NCI-H146 treated with DMSO at 0.1 percent for 48 hours (cell line): ENCODE measurements at regions not wholly inside any gene's neighbourhood (a gene's known extent, or its start where the extent isn't known, plus 50 kb on each side); places are given as distances from the start of the nearest gene placed in this dataset.
A peak's percentile ranks its signal among the peaks of the same experiment; 100 is the strongest.

Source experiments
- DNase-seq: peaks from one replicate; lab custom pipeline; 2025; ENCODE audit not compliant: unreplicated experiment; lab: John Stamatoyannopoulos, UW

DNA sequence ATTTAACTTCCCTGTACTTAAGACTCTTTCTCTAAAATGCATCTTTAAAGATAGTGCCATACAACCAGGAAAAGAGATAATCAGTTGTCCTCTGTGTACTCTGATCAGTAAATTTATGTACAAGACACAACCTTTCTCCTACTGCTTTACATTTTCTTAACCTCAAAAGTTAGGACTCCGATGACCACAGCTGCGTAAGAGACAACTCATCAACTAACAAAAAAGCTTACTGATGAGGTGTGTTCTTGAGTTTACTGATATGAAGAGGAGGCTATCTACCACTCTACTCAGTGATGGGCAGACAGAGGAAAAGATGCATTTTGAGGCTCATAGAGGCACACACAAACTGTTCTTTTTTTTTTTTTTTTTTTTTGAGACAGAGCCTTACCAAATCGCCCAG is 71.4 kb upstream of the HIF1A start:
- DNase-seq = no peak

DNA sequence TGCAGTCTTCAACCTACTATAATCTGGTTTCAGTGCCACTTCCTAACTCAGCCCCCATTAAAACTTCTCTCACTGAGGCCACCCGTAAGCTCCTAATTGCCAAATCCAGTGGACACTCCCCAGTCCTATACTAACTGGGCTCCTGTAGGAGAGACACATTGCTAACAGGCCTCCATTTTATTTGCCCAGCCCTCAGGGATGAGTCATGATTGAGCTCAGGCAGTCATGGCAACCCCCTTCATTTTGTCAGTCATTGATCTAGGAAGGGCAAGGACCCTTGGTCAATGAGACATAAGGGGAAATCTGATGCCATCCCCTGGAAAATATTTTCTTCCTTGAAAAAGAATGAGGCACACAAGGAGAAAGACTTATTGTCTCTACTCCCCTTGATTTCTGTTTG is 70.1 kb upstream of the HIF1A start:
- DNase-seq = no peak

DNA sequence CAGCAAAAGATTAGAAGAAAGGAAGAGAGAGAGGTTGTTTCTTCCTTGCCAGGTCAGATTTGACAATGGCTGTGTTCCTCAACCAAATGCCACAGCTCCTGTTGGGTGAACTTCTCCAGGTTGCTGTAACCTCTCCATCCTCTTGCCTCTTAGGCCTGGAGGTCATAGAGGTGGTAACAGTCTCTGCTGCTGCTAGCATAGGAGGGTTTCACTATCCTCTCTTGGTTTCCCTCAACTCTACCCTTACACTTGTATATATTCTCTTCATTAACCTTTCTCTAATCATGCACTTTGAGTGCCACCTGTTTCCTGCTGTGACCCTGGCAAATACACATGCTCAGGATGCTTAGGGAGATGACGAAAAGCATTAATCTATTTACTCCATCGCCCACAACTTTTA is 67.7 kb upstream of the HIF1A start:
- no peak for DNase-seq

DNA sequence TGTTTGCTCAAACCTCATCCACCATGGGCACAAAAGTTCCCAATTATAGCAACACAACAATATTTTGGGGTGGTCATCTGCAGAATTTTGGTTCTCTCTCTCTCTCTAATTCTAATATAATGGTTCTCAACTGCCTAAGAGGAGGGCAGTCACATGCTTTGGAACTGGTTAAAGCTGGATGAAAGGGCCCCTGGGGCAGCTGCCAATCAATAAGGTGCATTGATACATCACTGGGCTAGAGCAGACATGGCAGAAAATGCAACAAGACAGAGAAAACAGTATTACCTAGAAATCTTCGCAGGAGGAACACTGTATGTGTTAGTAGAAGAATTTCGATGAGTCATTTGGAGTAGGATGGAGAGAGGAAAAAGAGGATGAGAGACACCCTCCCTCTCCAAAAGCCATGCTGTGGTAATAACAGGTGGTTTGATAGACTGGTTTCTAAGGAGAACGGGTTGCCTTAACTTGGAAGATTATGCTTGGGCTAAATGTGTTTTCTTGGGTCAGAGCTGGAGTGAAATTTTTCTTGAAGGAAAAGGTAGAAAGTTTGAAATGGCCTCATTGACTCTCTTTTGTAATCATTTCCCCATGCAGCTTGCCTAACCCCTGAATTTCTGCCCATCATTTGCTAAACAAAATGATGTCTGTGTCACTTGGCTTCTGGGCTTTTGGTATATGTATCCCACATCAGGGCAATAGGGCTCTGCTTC is 67.1 kb upstream of the HIF1A start:
- no peak for DNase-seq

DNA sequence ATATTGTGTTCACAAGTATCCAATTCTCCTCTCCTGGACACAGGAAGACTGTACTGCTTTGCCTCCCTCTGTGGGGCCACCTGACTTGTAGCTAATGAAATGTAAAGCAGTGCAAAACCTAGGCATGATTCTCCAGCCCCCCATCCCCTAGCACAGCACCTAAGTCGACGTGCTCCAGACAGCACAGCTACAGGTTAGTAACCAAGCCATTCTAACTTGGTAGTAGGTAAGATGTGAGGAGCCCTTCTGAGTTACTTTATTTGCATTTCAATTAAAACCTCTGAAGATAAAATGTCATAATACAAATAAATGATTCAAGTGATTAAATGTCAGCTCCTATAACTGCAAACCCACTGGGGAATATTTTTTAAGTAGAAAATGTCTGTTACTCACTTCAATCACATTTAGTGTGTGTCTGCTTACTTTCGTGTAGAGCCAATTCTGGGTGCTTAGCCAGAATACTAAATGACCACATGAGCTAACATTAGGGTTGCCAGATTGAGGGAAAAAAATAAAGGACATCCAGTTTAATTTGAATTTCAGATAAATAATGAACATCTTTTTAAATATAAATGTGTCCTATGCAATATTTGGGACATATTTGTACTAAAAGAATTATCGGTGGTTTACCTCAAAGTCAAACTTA is 64.8 kb upstream of the HIF1A start:
- DNase-seq = no peak

DNA sequence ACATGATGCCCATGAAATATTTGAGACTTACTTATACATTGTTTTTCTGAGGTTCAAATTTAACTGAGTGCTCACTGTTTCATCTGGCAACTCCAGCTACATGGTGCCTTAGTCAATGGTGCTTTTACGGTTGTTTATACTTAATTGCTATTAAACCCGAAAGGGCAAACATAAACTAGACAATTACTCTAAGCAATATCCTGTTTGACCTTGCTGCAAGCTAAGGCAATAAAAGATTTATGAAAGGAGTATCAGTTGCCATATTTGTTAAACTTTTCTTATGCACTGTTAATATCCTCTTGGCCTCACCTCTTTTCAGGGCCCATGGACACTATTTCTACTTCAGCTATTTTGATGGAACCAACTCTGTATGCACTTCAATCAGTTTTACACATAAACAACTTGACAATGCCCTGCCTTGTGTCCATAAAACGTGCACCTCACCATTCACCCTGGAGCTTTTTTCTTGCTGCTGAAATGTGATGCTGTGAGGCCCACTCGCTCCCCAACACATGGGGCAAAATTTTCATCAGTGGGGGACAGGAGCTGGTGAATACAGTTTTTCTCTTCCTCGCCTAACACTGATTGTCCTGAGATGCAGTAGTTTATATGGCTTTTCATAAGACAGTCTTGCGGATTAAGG is 64.1 kb upstream of the HIF1A start:
- no peak for DNase-seq

DNA sequence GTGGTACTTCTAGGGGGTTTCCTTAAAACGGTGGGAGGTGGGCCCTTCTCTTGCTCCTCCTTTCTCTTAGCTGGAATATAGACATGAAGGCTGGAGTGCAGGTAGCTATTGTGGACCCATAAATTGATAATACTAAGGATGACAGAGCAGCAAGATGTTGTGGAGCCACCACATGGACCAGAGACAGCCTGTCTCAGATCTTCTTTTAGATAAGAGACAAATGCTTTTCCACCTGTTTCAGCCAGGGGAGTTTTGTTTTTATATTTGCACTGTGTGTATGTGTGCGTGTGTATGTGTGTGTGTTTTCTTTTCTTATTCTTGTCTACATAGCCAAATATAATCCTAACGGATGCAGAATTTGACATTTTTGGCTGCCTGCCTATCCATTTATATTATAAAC is 62.9 kb upstream of the HIF1A start:
- DNase-seq = no peak

DNA sequence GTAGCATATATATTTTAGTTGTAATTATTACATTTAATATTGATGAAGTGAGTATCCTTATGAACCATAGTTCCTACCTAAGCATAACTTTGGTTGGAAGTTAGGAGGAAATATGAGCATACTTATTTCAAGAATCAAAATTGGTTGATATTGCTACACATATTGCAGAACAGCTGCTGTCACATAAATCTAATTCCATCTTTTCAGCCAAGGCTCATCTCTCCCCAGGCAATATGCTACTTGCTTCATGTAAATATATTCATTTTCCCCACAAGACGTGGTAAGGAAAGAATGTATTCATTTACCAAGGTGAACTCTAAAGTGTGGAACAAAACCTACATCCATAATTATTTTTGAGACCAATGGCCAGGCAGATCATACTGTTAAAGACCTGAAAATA is 62.5 kb upstream of the HIF1A start:
- no peak for DNase-seq

DNA sequence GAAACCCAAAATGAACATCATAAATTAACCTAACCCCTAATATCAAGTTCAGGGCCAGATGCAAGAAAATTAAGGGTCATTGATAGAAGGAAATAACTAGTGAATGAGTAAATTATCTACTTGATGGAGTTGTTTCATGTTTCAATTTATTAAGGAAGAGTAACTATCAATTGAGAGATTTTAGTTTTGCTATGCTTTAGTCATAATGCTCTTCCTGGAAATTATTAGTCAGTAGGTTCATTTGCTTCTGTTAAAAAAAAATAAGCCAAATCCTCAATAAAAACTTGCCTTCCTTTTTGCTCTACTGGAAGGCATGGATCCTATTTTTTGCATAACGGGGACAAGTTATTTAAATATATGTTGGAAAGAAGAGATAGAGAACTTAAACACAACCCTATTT is 59.0 kb upstream of the HIF1A start:
- no peak for DNase-seq

DNA sequence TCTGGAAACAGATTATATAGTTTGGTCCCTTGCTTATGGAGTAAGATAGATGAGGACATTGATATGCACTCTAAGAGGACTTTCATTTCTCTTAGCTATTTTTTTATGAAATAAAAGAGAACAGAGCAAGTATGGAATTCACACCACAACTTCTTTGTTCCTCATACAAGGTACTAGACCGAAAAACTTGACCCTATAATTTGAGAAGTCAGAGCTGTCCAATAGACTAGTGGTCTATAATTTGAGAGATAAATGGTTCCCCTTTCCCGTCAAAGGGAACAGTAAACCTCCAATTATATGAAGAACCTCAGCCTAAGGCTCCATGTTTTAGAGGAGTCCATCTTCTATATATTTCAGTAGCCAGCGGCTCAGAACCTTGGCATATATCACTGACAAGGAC is 58.5 kb upstream of the HIF1A start:
- no peak for DNase-seq

DNA sequence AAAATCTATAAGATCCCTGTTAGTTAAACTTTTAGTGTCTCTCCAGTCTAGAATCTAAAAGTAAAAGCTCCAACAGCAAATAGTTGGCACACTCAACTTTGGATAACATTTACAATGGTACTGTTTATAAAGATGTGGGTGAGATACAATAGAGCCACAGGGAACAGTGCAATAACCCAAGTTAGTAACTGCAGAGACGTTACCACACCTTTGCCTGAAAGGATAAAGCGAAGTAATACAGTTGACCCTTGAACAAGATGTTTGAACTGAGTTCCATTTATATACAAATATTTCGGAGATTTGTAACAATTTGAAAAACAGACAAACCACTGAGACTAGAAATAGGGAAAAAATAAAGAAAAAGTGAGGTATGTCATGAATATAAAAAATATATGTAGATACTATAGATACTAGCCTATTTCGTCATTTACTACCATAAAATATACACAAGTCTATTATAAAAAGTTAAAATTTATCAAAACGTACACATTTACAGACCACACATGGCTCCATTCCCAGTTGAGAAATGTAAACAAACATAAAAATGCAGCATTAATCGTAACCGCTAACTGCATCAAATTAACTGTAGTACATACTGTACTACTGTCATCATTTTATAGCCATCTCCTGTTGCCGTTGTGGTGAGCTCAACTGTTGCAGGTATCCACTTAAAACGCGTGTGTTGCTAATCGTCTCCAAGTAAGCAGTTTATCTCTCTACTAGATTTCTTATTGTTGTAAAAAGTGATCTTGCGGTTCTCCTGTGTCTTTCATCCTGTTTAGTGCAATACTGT is 56.5 kb upstream of the HIF1A start:
- no peak for DNase-seq

DNA sequence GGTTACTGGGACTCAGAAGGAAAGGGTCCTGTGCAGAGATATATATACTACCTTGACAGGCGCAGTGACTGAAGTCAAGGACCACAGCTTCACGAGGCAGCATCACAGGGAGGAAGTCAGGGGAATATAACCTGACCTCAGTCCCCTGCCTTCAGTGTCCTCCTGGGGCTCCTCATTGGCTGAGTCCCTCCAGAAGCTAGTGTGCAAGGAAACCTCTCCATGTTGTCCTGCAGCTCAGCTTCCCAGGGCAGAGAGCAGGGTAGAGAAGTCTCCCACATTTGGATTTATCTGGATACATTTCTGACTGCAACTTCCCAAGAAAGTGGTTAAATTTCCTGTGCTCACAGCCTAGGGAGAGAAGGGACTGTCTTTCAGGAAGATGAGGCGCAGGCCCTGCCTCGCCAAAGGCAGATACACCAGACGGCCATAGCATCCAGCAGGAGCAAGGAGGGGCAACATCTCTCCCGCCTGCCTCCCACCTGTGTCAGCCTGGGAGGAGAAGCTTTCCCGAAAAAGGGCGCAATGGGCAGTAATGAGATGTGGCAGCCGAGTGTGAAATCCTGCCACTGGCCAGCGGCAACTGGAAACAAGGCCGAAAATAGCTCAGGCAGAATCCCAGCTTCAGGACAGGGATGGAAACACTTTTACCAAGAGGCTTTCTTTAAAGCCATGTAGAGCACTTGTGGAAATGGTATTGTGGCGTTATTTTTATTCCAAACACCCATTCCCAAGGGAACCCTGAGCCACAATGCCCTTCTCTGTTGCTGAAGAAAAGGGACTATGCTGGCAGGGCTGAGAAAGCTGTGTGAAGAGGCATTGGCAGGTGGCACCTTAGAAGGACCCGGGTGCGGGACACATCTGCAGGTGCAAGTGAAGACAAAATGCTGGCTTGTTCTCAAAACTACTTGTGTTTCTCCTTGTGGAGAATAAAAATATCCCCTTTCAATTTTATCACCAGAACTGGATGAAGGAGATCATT is 54.9 kb upstream of the HIF1A start:
- DNase-seq = no peak

DNA sequence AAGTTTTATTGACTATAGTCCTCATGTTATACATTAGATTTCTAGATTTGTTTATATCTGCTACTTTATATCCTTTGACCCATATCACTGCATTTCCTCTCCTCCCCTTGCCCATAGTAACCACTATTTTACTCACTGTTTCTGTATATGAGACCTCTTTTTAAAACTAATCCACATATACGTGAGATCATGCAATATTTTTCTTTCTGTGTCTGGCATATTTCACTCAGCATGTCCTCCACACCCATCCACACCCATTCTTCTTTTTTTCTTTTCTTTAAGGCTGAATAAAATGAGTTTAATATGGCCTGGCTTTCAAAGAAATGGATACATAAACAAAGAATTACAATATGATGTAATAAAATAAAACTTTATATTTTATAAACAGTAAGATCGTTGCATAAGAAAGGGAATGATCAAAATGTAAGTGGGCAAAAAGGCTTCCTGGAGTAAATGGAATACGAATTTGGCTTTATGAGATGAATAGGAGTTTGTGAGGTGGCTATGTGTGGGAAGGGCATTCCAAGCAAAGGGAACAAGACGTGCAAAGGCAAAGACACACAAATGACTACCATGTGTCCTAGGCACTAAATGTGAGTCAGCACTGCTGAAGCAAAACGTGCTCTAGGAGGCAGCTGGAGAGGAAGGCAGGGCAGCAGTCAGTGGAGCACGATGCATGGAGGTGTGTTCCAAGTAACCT is 53.2 kb upstream of the HIF1A start:
- no peak for DNase-seq

DNA sequence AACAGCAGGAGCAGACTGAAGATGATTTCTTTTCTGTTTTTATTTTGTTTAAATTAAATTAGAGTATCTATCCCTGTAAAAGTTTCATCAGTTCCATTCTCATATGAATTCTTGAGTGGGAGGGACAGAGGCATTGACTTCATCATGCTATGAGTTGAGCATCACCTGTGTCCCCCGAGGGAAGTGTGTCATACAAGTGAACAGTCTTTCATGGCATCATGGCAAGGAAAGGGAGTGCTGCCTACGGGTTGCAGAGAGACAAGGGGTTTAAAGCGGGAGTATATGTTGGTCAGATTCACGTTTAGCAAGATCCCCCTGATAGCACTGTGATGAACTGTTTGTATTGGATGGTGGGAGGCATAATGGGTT is 52.7 kb upstream of the HIF1A start:
- DNase-seq = no peak

DNA sequence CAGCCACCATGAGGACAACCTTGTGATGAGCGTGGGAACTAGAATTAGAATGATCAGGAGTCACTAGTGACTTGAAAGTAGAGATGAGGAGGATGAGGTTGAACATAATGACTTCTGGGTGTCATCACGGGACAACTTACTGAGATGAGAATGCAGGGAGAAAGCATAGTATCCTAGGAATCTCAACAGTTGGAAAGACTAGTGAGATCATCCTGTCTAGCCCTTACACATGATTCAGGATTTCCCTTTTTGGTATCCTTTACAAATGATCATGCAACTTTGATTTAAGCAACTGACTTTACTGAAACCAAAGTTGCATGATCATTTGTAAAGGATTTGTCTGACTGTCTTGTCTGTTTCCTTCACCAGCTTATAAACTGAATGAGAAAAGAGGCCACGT is 51.8 kb upstream of the HIF1A start:
- DNase-seq = no peak

DNA sequence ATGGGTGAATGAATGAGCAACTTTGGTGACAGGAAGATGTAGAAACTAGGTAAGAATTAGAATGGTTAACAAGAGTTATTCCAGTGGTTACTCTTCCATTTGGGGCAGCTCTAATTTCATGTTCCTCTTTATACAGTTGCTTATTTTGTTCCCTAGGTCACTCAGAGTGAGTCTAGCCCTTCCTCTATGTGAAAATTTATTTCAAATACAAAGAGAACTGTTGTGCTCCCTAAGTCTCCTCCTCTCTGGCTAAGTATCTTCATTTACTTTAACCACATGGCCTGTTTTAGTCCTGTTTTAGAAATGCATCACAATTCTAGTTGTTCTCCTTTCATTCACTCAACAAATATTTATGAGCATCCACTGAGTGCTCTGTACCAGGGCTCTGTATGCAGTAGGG is 51.1 kb upstream of the HIF1A start:
- DNase-seq = no peak

DNA sequence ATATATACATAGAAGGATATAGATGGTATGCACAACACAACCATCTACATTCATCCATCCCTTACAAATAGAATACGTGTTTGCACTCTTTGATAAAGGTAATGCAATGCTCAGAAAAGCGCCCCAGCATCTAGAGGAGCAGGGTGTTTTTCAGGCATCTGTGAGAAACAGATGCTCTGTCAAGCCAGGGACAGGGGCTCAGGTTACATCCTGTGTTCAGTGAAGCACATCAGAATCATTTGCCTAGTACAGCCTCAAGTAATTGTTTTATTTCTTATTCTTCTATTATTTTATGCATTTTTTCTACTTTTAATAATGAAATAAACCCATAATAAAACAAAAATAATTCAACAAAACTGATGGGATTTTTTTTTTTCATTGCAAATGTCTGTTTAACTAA is 50.5 kb upstream of the HIF1A start:
- DNase-seq = peak; percentile 47

DNA sequence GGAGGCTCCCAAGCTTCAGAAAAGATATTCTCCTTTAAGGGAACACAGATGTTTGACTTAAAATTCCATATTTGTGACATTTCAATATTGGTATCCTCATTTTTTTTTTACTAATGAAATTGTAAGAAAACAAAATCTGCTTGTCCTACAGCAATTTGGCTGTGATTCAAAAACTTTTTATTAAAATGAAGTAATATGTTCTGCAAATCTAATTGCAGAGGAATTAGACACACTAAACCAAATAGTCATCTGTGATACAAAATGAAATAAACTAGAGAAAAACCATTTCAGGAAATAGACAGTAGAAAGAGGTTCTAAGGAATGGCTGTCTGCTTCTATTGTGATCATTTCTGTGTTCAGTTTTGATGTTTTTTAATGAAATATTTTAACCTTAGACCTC is 50.1 kb upstream of the HIF1A start:
- DNase-seq = no peak
